ENCODE measurements at regions not wholly inside any gene's neighbourhood (a gene's known extent, or its start where the extent isn't known, plus 50 kb on each side); places are given as distances from the start of the nearest gene placed in this dataset.
"Not testable (repeated sequence)": the region's sequence is repeated elsewhere in the genome, so short reads cannot be mapped to it uniquely, and the experiment has no call there.

DNA sequence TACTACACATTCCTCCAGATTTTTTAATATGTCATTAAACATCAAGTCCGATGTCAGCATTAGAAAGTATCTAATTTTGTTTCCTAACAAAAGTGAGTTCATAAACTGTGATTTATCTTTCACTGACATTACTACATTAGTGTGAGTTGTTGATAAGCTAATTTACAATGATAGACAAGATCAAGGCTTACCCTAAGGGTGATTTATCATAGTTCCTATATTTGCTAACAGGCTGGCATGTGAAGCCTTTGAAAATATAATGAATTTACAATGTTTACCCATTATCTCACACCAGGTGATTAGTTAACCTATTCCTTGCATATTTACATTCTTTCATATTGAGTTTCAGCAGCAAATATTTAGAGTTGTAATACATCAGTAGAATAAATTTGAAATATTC lies 1096.9 kb upstream of the NUDT12 start:
- no peak for DNase-seq (ENCODE audit: low read depth in 2 of 2)

DNA sequence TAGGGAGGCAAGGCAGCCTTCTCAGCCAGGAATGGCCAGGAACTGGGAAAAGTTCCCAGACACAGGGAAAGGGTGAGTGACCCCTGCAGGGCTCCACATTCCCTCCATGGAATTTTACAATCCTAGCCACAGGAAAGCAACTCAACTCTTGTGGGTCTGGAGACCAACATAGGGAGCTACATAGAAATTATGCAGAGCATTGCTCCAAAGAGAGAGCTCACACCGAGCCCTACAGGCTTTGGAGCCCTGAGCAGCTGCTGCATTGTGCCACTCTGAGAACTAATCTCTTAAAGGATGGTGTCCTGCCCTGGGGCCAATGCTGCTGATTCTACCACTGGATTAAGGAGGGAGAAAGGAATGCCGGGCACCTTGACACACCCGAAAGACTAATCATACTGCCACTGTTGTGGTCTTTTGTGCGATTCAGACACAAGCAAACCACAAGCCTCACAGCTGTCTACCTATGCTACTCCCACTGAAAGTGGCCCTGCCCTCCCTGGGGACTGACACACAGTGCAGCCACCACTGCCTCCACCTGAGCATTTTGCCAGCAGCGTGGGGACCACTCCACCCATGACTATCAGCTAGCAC lies 1089.8 kb upstream of the NUDT12 start:
- DNase-seq (ENCODE audit: low read depth in 2 of 2), result no peak

GRCh38 chr5:104650313-104651055 lies 1087.9 kb upstream of the NUDT12 start:
- no peak for DNase-seq (ENCODE audit: low read depth in 2 of 2)

GRCh38 chr5:104646416-104646815 lies 1083.8 kb upstream of the NUDT12 start:
- no peak for DNase-seq (ENCODE audit: low read depth in 2 of 2)

- no peak for DNase-seq (ENCODE audit: low read depth in 2 of 2)
These were observed 1080.7 kb upstream of the NUDT12 start for GRCh38 chr5:104643320-104643719.

DNA sequence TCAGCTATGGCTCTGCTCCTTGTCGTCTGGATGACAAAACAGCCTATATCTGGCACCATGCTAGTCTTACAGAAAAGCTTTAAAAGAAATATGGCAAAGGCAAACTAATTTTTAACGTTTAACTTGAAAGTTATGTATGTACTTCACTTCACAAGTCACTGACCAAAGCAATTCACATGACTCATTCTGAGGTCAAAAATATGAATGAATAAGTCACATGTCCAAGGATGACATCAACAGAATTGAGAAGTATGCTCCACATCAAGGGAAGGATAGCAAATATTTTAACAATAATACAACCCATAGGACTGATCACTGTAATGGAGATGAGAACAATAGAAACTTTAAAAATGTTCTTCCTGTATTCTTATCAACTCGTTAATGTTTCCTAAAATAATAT lies 1072.6 kb upstream of the NUDT12 start:
- DNase-seq (ENCODE audit: low read depth in 2 of 2), result no peak

GRCh38 chr5:104628911-104629310 lies 1066.3 kb upstream of the NUDT12 start:
- DNase-seq (ENCODE audit: low read depth in 2 of 2), result no peak

GRCh38 chr5:104626122-104626521 lies 1063.5 kb upstream of the NUDT12 start:
- no peak for DNase-seq (ENCODE audit: low read depth in 2 of 2)

GRCh38 chr5:104612005-104612404 lies 1049.4 kb upstream of the NUDT12 start:
- no peak for DNase-seq (ENCODE audit: low read depth in 2 of 2)

- DNase-seq (ENCODE audit: low read depth in 2 of 2), result no peak
These were observed 1048.7 kb upstream of the NUDT12 start for GRCh38 chr5:104611135-104611767.

GRCh38 chr5:104606258-104606829 lies 1043.8 kb upstream of the NUDT12 start:
- no peak for DNase-seq (ENCODE audit: low read depth in 2 of 2)

DNA sequence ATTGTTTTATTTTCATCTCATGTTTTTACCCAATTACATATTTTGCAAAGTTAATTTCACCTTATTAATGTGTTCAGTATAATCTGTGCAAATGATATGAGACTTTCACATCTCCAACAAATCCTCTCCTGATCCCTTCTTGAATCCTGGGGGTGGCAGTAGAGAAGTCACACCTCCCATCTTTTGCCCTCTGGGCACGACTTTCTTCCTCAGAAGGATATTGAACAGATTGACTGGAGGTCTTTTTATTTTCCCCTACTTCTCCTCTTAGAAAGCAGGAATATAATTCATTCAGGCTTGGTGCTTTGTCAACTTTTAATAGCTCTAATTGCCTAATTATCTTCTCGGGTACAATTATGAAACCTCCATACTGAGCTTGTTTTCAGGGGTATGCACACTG lies 1037.1 kb upstream of the NUDT12 start:
- no peak for DNase-seq (ENCODE audit: low read depth in 2 of 2)

DNA sequence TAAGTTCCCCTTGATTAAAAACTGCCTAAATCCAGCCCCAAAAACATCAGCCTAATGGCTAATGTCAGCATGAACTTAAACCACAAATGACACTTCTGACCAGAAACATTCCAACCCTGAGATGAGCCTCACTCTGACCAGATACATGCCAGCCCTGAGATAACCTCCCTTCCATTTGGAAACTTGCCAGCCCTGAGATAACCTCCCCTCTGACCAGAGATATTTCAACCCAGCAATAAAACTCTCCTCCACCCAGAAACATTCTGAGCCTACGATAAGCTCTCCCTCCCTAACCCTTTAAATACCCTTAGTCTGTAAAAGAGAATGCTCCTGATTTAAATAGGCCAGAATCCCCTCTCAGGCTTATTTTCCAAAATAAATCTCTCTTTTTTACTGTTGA lies 1035.7 kb upstream of the NUDT12 start:
- no peak for DNase-seq (ENCODE audit: low read depth in 2 of 2)

DNA sequence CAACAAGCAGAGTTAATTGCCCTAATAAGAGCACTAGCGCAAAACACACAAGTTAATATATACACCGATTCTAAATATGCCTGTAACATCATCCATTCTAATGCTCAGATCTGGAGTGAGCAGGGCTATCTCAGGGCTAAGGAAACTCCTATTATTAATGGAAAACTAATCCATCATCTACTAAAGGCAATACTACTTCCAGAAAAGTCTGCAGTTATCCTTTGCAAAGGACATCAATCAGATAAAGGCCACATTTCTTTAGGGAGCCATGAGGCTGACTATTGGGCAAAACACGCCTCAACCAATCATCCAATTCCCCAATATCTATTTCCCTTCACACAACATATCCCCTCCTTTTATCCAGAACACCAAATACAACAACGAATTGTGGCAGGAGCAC lies 1032.3 kb upstream of the NUDT12 start:
- DNase-seq (ENCODE audit: low read depth in 2 of 2), result no peak

- no peak for DNase-seq (ENCODE audit: low read depth in 2 of 2)
These were observed 1014.1 kb upstream of the NUDT12 start for GRCh38 chr5:104576677-104577076.

DNA sequence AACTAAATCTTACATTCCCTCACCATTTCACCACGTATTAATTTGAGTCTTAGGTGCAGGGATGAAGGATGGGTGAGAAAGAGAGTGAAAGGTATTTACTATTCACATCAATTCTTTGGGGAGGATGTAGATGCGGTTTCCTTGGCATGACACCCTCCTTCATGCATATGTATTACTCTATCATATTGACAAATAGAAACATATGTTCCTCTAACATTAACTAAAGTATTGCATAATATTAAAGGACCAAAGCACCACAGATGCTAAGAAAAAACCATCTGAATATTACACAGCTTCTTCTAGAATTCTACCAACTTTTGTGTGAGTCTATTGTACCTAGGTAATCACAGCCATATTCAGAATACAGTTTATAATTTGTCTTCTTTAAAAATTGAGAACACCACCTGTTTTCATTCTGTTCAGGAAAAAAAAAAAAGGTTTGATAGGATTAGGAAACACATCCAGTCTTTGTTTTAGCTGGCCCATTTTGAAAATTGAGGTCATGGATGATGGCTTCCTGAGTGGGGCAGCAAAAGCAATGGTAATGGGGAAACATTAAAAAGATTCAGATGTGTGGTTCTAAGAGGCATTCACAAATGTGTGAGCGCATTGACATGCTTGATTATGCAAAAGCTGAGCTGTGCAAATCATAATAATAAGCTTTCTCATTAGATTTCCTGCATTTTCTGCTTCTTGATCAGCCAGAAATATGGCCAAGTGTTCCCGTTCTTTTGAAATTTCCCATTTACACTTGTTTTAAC lies 1011.5 kb upstream of the NUDT12 start:
- no peak for DNase-seq (ENCODE audit: low read depth in 2 of 2)

GRCh38 chr5:104569621-104570020 lies 1007.0 kb upstream of the NUDT12 start:
- DNase-seq (ENCODE audit: low read depth in 2 of 2), result no peak

GRCh38 chr5:104564530-104564929 lies 1001.9 kb upstream of the NUDT12 start:
- DNase-seq (ENCODE audit: low read depth in 2 of 2), result no peak

- no peak for DNase-seq (ENCODE audit: low read depth in 2 of 2)
These were observed 994.4 kb upstream of the NUDT12 start for GRCh38 chr5:104556957-104557356.

DNA sequence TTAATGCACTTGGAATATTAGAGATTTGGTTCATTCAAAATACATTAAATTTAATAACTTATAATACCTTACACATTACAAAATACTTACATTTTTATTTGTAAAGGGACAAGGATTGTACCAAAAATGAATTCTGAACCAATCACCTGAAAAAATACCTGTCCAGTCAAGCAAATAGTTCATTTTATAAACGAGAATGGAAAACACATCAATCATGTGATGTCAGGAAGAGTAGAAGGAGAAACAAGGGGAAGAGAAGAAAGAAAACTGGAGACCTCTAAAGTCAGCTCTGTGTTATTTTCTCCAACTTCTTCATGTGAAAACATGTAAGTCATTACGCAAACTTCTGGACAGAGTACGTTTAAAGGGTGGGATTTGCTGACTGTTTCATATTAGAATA lies 989.0 kb upstream of the NUDT12 start:
- DNase-seq (ENCODE audit: low read depth in 2 of 2), result no peak

- DNase-seq (ENCODE audit: low read depth in 2 of 2), result not testable (repeated sequence)
These were observed 984.3 kb upstream of the NUDT12 start for GRCh38 chr5:104546871-104547270.

Measured in dermis microvascular lymphatic vessel endothelial cell (primary cell).